Endothelial cell of umbilical vein (primary cell): ENCODE measurements at regions not wholly inside any gene's neighbourhood (a gene's known extent, or its start where the extent isn't known, plus 50 kb on each side); places are given as distances from the start of the nearest gene placed in this dataset.

ENCODE experiments used
- BruUV-seq: library from RNA; stranded (reverse); fragments of 400-500 nt; replicated peaks from 2 replicates; lab custom pipeline; 2021; lab: Mats Ljungman, UMichigan
- CTCF ChIA-PET: fragments of 300-600, 350-600 bp; sonication (Branson Sonifier 250); formaldehyde crosslinking; loops from one replicate; lab custom pipeline; 2021; ENCODE audit warnings: antibody characterized with exemption, inconsistent platforms; lab: Charles Lee
- POLR2A ChIA-PET: fragments of 300-600, 350-600 bp; sonication (Branson Sonifier 250); formaldehyde crosslinking; loops from one replicate; lab custom pipeline; 2021; ENCODE audit warnings: antibody characterized with exemption, inconsistent platforms; lab: Charles Lee
- DNase-seq: peaks from one replicate; pipeline ENCODE4 v3.0.0-alpha.2; 2011; ENCODE audit warnings: low read depth, low spot score
- FAIRE-seq: peaks from 2 replicates; lab custom pipeline; 2011; peaks lifted over from hg19 to GRCh38; lab: Jason Lieb, UNC
- H2AFZ ChIP-seq: 2 replicates; pipeline ENCODE4 v1.6.0; 2012; ENCODE audit warnings: low read depth, low read length, control low read depth, inconsistent platforms
- H3K27ac ChIP-seq: 2 replicates; pipeline ENCODE4 v1.5.1; 2011; ENCODE audit warnings: low read depth, mild to moderate bottlenecking, control low read depth, low read length, moderate library complexity; ENCODE audit not compliant: insufficient read depth
- H3K27me3 ChIP-seq, 2 experiments: 2 replicates each; pipeline versions ENCODE4 v1.6.0 to v1.6.1; 2011; ENCODE audit warnings: low read length in 2 of 2, mixed read lengths in 1 of 2; ENCODE audit not compliant: control insufficient read depth in 2 of 2, insufficient read depth in 2 of 2
- H3K36me3 ChIP-seq, 2 experiments: 2 replicates in 1 of 2; 3 replicates in 1 of 2; pipeline ENCODE4 v1.5.1; 2011; ENCODE audit warnings: low read length in 2 of 2, mild to moderate bottlenecking in 1 of 2, moderate library complexity in 1 of 2; ENCODE audit not compliant: control insufficient read depth in 2 of 2, insufficient read depth in 2 of 2; ENCODE audit errors: extremely low read depth in 1 of 2
- H3K4me1 ChIP-seq: 3 replicates; pipeline ENCODE4 v1.5.1; 2011; ENCODE audit warnings: mild to moderate bottlenecking, low read length; ENCODE audit not compliant: control insufficient read depth, insufficient read depth; ENCODE audit errors: extremely low read depth
- H3K4me2 ChIP-seq: 2 replicates; pipeline ENCODE4 v1.6.1; 2011; ENCODE audit warnings: low read length, control low read depth, mixed read lengths; ENCODE audit not compliant: insufficient read depth
- H3K4me3 ChIP-seq, 3 experiments: fragments of 200-600 bp in 1 of 3; sonication (generic), shearing (Covaris generic) in 1 of 3; replicated peaks in 1 of 3; 2 replicates each; pipeline ENCODE4 v1.5.1; 2011 to 2016; ENCODE audit warnings: control low read depth in 3 of 3, low read length in 3 of 3, mild to moderate bottlenecking in 2 of 3, inconsistent platforms in 1 of 3, low read depth in 1 of 3, moderate library complexity in 1 of 3; ENCODE audit not compliant: insufficient read depth in 1 of 3
- H3K79me2 ChIP-seq: 2 replicates; pipeline ENCODE4 v1.6.0; 2012; ENCODE audit warnings: low read length, inconsistent platforms; ENCODE audit not compliant: control insufficient read depth, insufficient read depth
- H3K9ac ChIP-seq: replicated peaks from 2 replicates; pipeline ENCODE3; 2011; ENCODE audit warnings: low read length, control low read depth; ENCODE audit not compliant: insufficient read depth; ENCODE audit errors: extremely low read depth
- H3K9me1 ChIP-seq: replicated peaks from 3 replicates; pipeline ENCODE4 v1.6.0; 2011; ENCODE audit warnings: mild to moderate bottlenecking, low read length; ENCODE audit not compliant: control insufficient read depth, insufficient read depth; ENCODE audit errors: extremely low read depth
- H3K9me3 ChIP-seq: replicated peaks from 2 replicates; pipeline ENCODE4 v1.5.1; 2012; ENCODE audit warnings: low read length, inconsistent platforms; ENCODE audit not compliant: control insufficient read depth, insufficient read depth
- H4K20me1 ChIP-seq: replicated peaks from 2 replicates; pipeline ENCODE3; 2011; ENCODE audit warnings: mild to moderate bottlenecking, low read length; ENCODE audit not compliant: control insufficient read depth, insufficient read depth; ENCODE audit errors: extremely low read depth
- CTCF ChIP-seq, 2 donors: IDR thresholded peaks; 1 replicate in 1 of 2; 2 replicates in 1 of 2; pipeline ENCODE4 v1.5.1; 2011; ENCODE audit warnings: low read length in 2 of 2, mild to moderate bottlenecking in 2 of 2, moderate library complexity in 2 of 2, control low read depth in 1 of 2, inconsistent platforms in 1 of 2, low read depth in 1 of 2; ENCODE audit not compliant: insufficient read depth in 1 of 2; ENCODE audit errors: extremely low read depth in 1 of 2
- EZH2 ChIP-seq: IDR thresholded peaks from 2 replicates; pipeline ENCODE4 v1.6.1; 2012; ENCODE audit warnings: borderline replicate concordance, low read depth, mild to moderate bottlenecking, moderate library complexity, low read length, inconsistent platforms; ENCODE audit not compliant: severe bottlenecking
- FOS ChIP-seq: IDR thresholded peaks from 2 replicates; pipeline ENCODE4 v1.6.1; 2011; ENCODE audit warnings: mild to moderate bottlenecking, low read length, moderate library complexity, borderline replicate concordance; ENCODE audit not compliant: insufficient read depth
- GATA2 ChIP-seq: IDR thresholded peaks from 2 replicates; pipeline ENCODE4 v1.7.0; 2011; ENCODE audit warnings: low read depth, mild to moderate bottlenecking, moderate library complexity, mixed read lengths, low read length; ENCODE audit not compliant: insufficient read length, insufficient read depth
- JUN ChIP-seq: IDR thresholded peaks from 2 replicates; pipeline ENCODE4 v1.6.1; 2011; ENCODE audit warnings: borderline replicate concordance, low read depth; ENCODE audit not compliant: insufficient read length, insufficient read depth
- MAX ChIP-seq: IDR thresholded peaks from 2 replicates; pipeline ENCODE4 v1.6.1; 2011; ENCODE audit not compliant: insufficient read depth, insufficient read length
- MYC ChIP-seq: IDR thresholded peaks from one replicate; pipeline ENCODE4 v1.6.1; 2011; ENCODE audit warnings: mild to moderate bottlenecking, low read depth, low read length
- POLR2A ChIP-seq: IDR thresholded peaks from 2 replicates; pipeline ENCODE4 v1.6.1; 2012; ENCODE audit warnings: low read depth, mild to moderate bottlenecking, control low read depth, low read length
- POLR2AphosphoS5 ChIP-seq: IDR thresholded peaks from 2 replicates; pipeline ENCODE4 v1.6.1; 2012; ENCODE audit warnings: low read depth, mild to moderate bottlenecking, control low read depth, low read length, moderate library complexity; ENCODE audit not compliant: insufficient read depth
- dilution Hi-C: fragments of 300-500 bp; cut with MboI; formaldehyde crosslinking; loops from one replicate; pipeline ENCODE4 v1.15.0; 2019; ENCODE audit warnings: low sequenced_read_pairs; ENCODE audit not compliant: extremely low pct_ligation_motif_present
- intact Hi-C: fragments of 100-400 bp; cut with micrococcal nuclease; formaldehyde crosslinking; loops from one replicate; pipeline ENCODE4 v1.10.0; 2022

GRCh38 chr13:21316376-21316775 lies 139.9 kb downstream of the MRPL57 start:
- TF ChIP-seq POLR2AphosphoS5: no peak
- TF ChIP-seq MAX: no peak
- no peak for TF ChIP-seq MYC
- no peak for TF ChIP-seq EZH2
- TF ChIP-seq JUN: no peak
- no peak for TF ChIP-seq GATA2
- no peak for TF ChIP-seq POLR2A
- TF ChIP-seq CTCF (IDR thresholded peaks at IDR 0.05; ENCODE audit: extremely low read depth in 1 of 2, insufficient read depth in 1 of 2, low read depth in 1 of 2, low read length in 2 of 2): no peak
- no peak for TF ChIP-seq FOS
- Histone ChIP-seq H3K27ac (no peak overlapping the region), H3K36me3 (no peaks in the 10 kb centered on the region), H3K4me3 (no peak overlapping the region), H3K27me3 (no peaks in the 10 kb centered on the region), H3K4me1 (no peaks in the 10 kb centered on the region), H3K79me2 (no peaks in the 10 kb centered on the region), H3K9ac (no peak overlapping the region), H3K9me1 (no peaks in the 10 kb centered on the region), H3K4me2 (no peak overlapping the region), H3K9me3 (no peaks in the 10 kb centered on the region), H4K20me1 (no peaks in the 10 kb centered on the region), H2AFZ (no peak overlapping the region)
- no TSS peak for BruUV-seq
- FAIRE-seq (no peak), DNase-seq (no peak)
- ChIA-PET CTCF (no interaction called here), POLR2A (no interaction called here)
- dilution Hi-C loops: no loop called here
- intact Hi-C loops: no loop called here
